Embryonic facial prominence (tissue), 1 donor: ENCODE measurements at regions not wholly inside any gene's neighbourhood (a gene's known extent, or its start where the extent isn't known, plus 50 kb on each side); places are given as distances from the start of the nearest gene placed in this dataset.
"Not testable (repeated sequence)": the region's sequence is repeated elsewhere in the genome, so short reads cannot be mapped to it uniquely, and the experiment has no call there.

Source experiments
- DNase-seq: peaks from one replicate; pipeline ENCODE4 v3.0.0-alpha.2; 2016; ENCODE audit errors: extremely low spot score

- no peak for DNase-seq
These were observed 56.3 kb upstream of the NCKAP5 start for GRCh38 chr2:133624551-133624950.

- DNase-seq: no peak
These were observed 59.5 kb upstream of the NCKAP5 start for GRCh38 chr2:133627741-133628140.

DNA sequence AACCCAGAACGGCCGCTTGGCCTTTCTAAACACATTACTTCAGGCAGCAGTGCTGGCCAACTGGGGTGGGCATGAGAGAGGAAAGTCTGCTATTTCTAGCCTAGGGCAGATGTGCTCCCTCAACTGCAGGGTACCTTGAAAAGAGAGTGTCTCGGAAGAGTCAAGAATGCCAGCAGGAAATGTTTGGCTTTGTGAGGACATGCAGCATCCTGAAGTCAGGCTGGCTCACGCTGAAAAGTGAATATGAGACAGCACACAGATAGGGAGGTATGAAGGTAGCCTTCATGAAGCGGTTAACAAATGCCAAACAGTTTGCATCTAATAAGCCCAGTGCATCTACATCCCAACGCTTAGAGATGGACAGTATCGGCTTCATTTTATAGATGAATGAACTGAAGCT lies 65.0 kb upstream of the NCKAP5 start:
- no peak for DNase-seq

GRCh38 chr2:133633881-133634409 lies 65.7 kb upstream of the NCKAP5 start:
- no peak for DNase-seq

- no peak for DNase-seq
These were observed 66.9 kb upstream of the NCKAP5 start for GRCh38 chr2:133635131-133635530.

GRCh38 chr2:133636287-133636686 lies 68.0 kb upstream of the NCKAP5 start:
- no peak for DNase-seq

- DNase-seq: no peak
These were observed 71.8 kb upstream of the NCKAP5 start for GRCh38 chr2:133640103-133640502.

DNA sequence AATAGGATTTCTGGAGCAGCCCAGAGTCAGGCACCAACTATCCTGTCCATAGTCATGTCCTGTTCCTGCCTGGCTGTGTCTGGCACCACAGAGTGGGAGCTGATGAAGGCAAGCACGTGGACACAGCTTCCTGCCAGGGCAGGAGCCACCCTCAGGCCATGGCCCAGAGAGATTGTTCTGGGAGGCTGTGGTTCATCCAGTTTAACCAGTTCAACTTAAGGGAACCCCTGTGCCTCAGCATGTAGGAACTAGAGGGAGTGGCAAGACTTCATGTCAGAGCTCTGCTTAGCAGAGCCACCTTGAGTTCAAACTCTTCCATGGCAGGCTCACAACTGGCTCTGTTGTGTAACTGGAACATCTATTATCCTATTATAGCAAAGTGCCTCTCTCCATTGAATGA lies 73.2 kb upstream of the NCKAP5 start:
- DNase-seq: no peak

- no peak for DNase-seq
These were observed 73.9 kb upstream of the NCKAP5 start for GRCh38 chr2:133641942-133642725.

DNA sequence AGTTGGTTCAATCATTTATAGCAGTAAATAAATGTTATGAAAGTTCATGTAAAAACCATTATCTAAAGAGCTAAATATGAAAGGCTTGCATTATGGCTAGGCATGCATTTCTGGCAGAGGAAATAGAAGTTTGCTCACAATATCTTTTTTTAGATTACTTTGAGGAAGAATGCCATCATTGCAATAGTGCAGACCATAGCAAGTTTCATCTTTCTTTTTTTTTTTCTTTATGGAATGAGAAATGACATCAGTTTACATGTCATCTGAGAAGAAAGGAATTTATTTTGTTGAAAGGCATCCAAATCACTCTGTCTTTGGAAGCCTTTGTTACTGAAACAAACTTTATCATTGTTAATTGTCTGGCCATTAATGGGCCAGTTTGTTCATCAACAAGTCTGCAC lies 74.5 kb upstream of the NCKAP5 start:
- DNase-seq: no peak

- no peak for DNase-seq
These were observed 75.6 kb upstream of the NCKAP5 start for GRCh38 chr2:133643863-133644262.

GRCh38 chr2:133644846-133645245 lies 76.6 kb upstream of the NCKAP5 start:
- DNase-seq: no peak

DNA sequence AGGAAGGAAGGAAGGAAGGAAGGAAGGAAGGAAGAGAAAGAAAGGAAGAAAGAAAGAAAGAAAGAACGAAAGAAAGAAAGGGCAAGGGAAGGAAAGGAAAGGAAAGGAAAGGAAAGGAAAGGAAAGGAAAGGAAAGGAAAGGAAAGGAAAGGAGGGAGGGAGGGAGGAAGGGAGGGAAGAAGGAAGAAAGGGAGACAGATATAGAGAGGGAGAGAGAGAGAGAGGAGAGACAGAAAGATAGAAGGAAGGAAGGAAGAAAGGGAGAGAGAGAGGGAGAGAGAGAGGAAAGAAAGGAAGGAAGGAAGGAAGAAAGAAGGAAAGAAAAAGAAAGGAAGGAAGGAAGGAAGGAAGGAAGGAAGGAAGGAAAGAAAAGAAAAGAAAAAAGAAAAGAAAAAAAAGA lies 79.1 kb upstream of the NCKAP5 start:
- DNase-seq: not testable (repeated sequence)

DNA sequence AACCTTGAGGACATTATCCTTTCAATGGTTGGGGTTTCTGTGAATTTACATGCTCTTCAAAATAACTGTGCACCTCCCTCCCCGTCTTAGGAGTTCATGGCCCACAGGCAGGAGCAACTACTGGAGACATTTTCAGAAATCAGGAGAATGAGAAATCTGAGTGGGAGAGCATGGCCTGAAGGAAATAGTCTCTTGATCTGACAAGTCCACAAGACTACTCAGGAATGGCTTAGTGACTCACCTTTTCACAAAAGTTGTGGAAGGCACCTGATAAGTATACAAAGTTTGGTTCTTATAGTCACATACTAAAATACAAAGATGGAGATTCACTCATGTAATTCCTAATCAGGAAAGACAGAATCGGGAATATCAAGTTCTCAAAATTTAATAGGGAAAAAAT lies 83.6 kb upstream of the NCKAP5 start:
- DNase-seq: no peak

DNA sequence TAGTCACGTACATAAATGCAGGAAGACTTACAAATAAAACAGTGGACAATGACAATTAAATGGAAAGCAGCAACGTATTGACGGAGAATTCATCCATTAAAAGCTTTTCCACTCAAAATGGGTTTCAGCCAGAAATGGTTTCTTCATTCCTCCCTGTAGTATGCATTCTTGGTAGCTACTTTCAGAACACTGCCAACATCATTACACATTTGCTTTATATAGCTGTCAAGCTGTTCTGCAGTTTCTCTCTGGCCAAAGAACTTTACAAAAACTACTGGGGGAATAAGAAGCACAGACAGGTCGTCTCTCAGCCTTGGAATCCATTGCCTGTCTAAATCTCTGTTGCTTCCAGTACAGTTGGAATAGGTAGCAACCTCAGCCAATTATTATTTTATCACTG lies 84.1 kb upstream of the NCKAP5 start:
- no peak for DNase-seq

DNA sequence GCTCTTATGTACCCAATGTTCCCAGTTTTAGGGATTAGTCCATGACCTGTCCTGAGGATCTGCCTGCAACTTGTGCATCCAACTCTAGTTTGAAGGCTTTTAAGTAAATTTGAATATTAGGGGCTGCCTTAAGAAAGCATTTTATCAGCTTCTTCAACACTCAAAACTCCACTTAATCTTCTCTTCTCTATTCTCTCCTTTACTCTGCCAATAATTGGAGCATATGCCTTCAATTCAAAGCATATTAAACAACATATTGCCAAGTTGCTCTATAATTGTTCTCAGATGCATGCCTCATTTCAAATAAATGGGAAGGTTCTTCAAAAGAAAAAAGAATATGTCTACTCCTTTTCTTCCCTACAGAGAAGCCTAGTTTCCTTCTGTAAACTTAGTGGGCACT lies 84.8 kb upstream of the NCKAP5 start:
- no peak for DNase-seq

DNA sequence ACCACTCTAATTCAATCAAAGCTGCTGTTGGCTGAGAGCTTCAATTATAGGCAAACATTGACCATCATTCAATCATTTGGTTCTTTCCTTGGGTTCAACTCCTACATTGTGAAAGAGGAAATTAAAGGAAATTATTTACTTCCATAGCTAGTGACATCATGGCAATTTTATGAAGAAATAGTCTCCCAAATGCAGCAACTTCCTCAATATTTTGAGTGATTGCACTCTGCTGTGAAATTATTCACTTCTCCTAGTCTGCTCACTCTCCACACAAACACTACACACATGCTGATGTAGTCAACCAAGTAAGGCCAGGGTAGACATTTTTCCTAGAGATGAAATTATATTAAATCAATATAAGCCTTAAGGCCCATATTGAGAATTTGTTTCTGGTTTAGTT lies 86.7 kb upstream of the NCKAP5 start:
- no peak for DNase-seq

DNA sequence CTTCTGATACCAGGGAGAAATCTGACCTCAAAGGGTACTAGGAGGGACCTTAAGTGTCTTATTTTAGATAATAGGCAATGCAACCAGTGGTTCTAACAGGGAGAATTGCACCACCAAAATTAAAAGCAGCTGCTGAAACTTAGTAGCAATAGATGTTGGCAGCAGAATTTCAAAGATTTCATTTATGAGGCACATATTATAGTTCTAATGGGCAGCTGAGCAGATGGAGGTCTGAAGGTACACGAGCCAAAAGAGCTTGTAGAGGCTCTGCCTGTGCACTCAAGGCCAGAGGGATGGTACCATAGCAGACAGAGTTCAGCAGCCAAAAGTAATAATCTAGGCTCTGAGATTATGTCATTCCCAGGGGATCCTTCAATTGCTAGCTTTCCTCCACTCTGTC lies 87.3 kb upstream of the NCKAP5 start:
- DNase-seq: no peak

GRCh38 chr2:133657591-133657990 lies 89.3 kb upstream of the NCKAP5 start:
- no peak for DNase-seq

DNA sequence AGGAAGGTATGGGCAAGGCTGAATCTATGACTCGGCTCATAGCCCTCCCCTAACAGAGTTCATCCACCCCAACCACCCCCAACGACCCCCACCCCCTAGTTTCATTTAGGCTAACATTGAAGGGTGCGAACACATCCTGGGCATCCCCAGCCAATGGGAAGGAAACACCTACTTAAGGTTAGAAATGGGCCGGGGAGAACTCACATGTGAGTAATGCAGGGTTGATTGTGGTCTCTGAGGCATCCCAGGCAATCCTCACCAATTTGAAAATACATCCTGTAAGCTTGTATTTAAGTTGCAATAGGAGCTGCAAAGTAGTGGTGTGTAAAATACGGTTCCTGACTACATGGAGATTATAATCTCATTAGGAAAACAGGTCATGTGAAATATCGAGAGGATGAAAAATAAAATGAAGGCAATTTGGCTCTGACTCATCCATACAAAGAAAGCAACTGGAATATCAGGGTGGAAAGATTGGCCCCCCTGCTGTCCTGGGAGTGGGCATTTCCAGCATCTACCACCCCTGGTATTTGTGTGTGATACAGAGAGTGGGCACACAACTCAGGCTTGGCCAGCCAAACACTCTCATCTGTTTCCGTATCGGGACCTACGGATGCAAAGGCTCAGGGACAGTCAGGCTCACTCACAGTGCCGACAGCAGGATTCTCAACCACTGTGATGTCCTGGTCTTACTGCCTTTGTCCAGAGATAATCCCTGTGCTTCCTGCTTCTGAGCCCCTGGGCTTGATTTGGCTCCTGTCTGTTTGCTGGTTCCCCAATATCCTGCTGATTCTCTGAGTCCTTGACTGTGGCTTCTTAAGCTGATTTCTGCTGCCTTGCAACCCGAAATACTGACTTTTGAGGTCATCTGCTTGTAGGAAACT lies 90.0 kb upstream of the NCKAP5 start:
- DNase-seq: no peak

DNA sequence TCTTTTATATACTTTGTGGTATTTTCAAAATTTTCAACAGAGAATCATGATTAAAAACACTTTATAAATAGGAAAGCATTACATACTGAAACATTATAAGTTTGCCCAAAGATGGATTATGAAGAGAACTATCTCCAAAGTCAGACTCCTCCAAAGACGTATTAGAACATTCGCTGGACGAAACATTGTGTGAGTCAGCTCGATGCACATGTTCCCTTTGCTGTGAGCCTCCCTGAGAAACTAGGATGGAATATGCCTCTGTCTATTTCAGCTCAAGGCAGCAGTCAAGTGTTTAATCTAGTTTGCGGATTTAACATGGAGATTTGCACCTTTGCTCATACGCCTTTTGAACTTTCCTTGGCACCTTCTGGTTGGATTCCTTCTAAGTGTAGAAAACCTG lies 92.2 kb upstream of the NCKAP5 start:
- no peak for DNase-seq

- no peak for DNase-seq
These were observed 93.1 kb upstream of the NCKAP5 start for GRCh38 chr2:133661392-133661791.

DNA sequence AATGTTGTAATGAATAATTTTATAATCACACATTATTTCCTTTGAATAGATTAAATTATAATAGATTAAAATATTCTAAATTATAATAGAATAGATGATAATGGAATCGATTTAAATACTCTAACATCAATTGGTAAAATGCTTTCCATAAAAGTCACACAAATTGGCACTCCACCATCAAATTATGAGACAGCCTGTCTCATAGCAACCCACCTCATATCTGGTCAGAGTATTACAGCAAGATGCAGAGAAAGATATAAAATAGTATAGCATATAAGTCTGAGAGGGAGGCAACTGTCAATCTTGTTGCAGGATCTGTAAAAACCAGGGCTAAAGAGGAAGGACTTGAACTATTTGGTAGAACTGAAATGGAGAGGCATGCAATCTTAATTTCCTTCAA lies 98.4 kb upstream of the NCKAP5 start:
- DNase-seq: no peak
